Colonic mucosa (tissue), 4 donors: ENCODE measurements at regions not wholly inside any gene's neighbourhood (a gene's known extent, or its start where the extent isn't known, plus 50 kb on each side); places are given as distances from the start of the nearest gene placed in this dataset.

Experiments used
- DNase-seq: peaks from one replicate; pipeline ENCODE4 v3.0.0-alpha.2; 2020
- H3K27ac ChIP-seq: fragments of 200-600 bp; one replicate; pipeline ENCODE4 v1.8.0; 2021
- H3K27me3 ChIP-seq: fragments of 200-600 bp; one replicate; pipeline ENCODE4 v1.8.0; 2021
- H3K36me3 ChIP-seq: fragments of 200-600 bp; one replicate; pipeline ENCODE4 v1.8.0; 2021
- H3K4me1 ChIP-seq: fragments of 200-600 bp; one replicate; pipeline ENCODE4 v1.8.0; 2021; ENCODE audit warnings: mild to moderate bottlenecking
- H3K4me3 ChIP-seq: fragments of 200-600 bp; one replicate; pipeline ENCODE4 v1.8.0; 2021
- H3K9ac ChIP-seq, 2 donors: one replicate each; pipeline ENCODE4 v1.7.0; 2013; ENCODE audit warnings: control low read depth in 2 of 2, low read depth in 2 of 2, low read length in 2 of 2
- H3K9me3 ChIP-seq: fragments of 200-600 bp; one replicate; pipeline ENCODE4 v1.8.0; 2021
- intact Hi-C: fragments of 100-400 bp; cut with DNase I; formaldehyde crosslinking; loops from one replicate; pipeline ENCODE4 v1.14.1; 2022
- TF ChIP-seq, protein P1 (sequence below): fragments of 200-600 bp; IDR thresholded peaks from one replicate; pipeline ENCODE4 v1.8.0; 2022; ENCODE audit warnings: antibody characterized with exemption, mild to moderate bottlenecking
- donor health status: healthy.
- donor health status: DM: no; HTN: no; CAD: no.
- donor health status: DM: no; HTN: no; CAD: no.

DNA sequence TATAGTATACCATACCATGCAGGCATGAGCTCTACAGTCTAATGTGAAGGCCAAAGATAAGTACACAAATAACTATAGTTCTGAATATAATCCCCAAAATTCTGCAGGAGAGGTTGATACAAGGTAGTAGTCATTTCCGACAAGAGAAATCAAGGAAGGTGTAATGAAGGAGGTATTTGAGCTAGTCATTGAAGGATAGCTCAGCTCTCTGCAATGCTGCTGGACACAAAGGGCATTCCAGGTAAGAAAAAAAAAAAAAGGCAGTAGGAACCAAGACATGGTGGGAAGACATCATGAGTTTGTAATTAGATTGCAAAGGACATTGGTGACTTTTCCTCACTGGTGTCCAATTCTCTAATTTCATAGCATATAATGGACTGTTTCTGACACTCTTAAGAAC lies 285.3 kb downstream of the AHR start:
- H3K36me3 ChIP-seq, result no peaks in the 10 kb centered on the region
- TF ChIP-seq, protein P1, sequence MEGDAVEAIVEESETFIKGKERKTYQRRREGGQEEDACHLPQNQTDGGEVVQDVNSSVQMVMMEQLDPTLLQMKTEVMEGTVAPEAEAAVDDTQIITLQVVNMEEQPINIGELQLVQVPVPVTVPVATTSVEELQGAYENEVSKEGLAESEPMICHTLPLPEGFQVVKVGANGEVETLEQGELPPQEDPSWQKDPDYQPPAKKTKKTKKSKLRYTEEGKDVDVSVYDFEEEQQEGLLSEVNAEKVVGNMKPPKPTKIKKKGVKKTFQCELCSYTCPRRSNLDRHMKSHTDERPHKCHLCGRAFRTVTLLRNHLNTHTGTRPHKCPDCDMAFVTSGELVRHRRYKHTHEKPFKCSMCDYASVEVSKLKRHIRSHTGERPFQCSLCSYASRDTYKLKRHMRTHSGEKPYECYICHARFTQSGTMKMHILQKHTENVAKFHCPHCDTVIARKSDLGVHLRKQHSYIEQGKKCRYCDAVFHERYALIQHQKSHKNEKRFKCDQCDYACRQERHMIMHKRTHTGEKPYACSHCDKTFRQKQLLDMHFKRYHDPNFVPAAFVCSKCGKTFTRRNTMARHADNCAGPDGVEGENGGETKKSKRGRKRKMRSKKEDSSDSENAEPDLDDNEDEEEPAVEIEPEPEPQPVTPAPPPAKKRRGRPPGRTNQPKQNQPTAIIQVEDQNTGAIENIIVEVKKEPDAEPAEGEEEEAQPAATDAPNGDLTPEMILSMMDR, result no peak
- intact Hi-C loops, result loop anchor here (10.0 kb wide), 1 partner anchor 61 kb away; no protein-coding TSS in a partner anchor

DNA sequence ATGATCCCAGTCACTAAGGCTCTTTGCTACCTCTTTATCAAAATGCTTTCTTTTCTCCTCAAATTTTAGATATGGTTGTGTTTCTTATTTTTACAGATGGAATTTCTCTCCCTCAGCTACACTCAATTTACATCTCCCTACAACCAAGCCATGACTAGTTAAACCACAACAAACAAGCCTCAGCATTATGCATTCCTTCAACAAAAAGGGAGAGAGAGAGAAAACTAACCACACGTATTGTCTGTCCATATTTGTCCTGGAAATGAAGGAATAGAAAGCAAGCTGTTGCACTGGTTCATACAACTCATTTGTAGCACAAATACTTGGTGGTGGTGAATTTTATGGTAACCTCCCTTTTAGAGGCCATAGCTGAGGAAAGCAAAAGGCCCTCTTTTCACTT lies 286.4 kb downstream of the AHR start:
- Histone ChIP-seq H3K4me1 (no peaks in the 10 kb centered on the region), H3K9me3 (no peaks in the 10 kb centered on the region), H3K9ac (no peak overlapping the region), H3K4me3 (no peak overlapping the region), H3K36me3 (no peaks in the 10 kb centered on the region), H3K27me3 (no peaks in the 10 kb centered on the region), H3K27ac (no peak overlapping the region)
- intact Hi-C loops, result loop anchor here (10.0 kb wide), 1 partner anchor 60 kb away; no protein-coding TSS in a partner anchor
- no peak for DNase-seq
- TF ChIP-seq, protein P1, result no peak

More for the DNA sequence above, 285.3 kb downstream of the AHR start:
- H3K9ac ChIP-seq, result no peak overlapping the region
- DNase-seq, result no peak
- H3K27me3 ChIP-seq, result no peaks in the 10 kb centered on the region
- no peak overlapping the region for H3K4me3 ChIP-seq
- H3K4me1 ChIP-seq, result no peaks in the 10 kb centered on the region
- H3K9me3 ChIP-seq, result no peaks in the 10 kb centered on the region
- no peak overlapping the region for H3K27ac ChIP-seq

GRCh38 chr7:17586711-17587110 lies 288.3 kb downstream of the AHR start:
- intact Hi-C loops, result loop anchor here (10.0 kb wide), 1 partner anchor 58 kb away; no protein-coding TSS in a partner anchor
- TF ChIP-seq, protein P1, result no peak
- Histone ChIP-seq H3K27me3 (no peaks in the 10 kb centered on the region), H3K4me3 (no peak overlapping the region), H3K4me1 (no peaks in the 10 kb centered on the region), H3K27ac (no peak overlapping the region), H3K36me3 (no peaks in the 10 kb centered on the region), H3K9ac (no peak overlapping the region), H3K9me3 (no peaks in the 10 kb centered on the region)
- no peak for DNase-seq

- intact Hi-C loops, result loop anchor here (10.0 kb wide), 1 partner anchor 56 kb away; no protein-coding TSS in a partner anchor
- DNase-seq, result no peak
- TF ChIP-seq, protein P1, result no peak
- Histone ChIP-seq H3K9me3 (no peaks in the 10 kb centered on the region), H3K27ac (no peak overlapping the region), H3K27me3 (no peaks in the 10 kb centered on the region), H3K4me1 (no peaks in the 10 kb centered on the region), H3K36me3 (no peaks in the 10 kb centered on the region), H3K4me3 (no peak overlapping the region), H3K9ac (no peak overlapping the region)
These were observed 290.3 kb downstream of the AHR start for GRCh38 chr7:17588730-17589129.

DNA sequence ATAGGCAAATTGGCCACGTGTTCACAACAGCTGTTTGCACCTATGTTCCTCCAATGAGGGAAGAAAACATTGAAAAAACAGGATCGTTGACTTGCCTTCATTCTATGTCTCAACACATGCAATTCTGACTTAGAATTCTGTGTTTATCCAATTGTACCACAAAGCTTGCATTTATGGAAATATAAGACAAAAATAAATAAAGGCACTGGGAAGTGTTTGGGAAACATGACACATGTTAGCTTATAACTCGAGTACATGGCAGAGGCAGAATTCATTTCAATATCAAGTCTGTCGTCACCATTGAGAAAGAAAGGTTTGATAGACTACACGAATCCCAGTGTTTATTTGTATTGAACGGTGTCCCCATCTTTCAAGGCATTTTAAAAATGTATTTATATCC lies 291.2 kb downstream of the AHR start:
- intact Hi-C loops, result loop anchor here (10.0 kb wide), 1 partner anchor 55 kb away; no protein-coding TSS in a partner anchor
- H3K27ac ChIP-seq, result no peak overlapping the region
- H3K27me3 ChIP-seq, result no peaks in the 10 kb centered on the region
- no peaks in the 10 kb centered on the region for H3K4me1 ChIP-seq
- TF ChIP-seq, protein P1, result no peak
- no peak overlapping the region for H3K4me3 ChIP-seq
- no peaks in the 10 kb centered on the region for H3K36me3 ChIP-seq
- no peak for DNase-seq
- H3K9ac ChIP-seq, result no peak overlapping the region
- H3K9me3 ChIP-seq, result no peaks in the 10 kb centered on the region
